ENCODE measurements at regions not wholly inside any gene's neighbourhood (a gene's known extent, or its start where the extent isn't known, plus 50 kb on each side); places are given as distances from the start of the nearest gene placed in this dataset.

GRCh38 chr4:115233600-115233999 lies 120.2 kb upstream of the NDST4 start:
- TF ChIP-seq CTCF (IDR thresholded peaks at IDR 0.05) = no peak
- no peak for TF ChIP-seq POLR2A (IDR thresholded peaks at IDR 0.05)
